GM15510 (cell line): ENCODE measurements at regions not wholly inside any gene's neighbourhood (a gene's known extent, or its start where the extent isn't known, plus 50 kb on each side); places are given as distances from the start of the nearest gene placed in this dataset.

Experiments used
- POLR2A ChIP-seq: IDR thresholded peaks from 3 replicates; pipeline ENCODE4 v1.6.1; 2011; ENCODE audit warnings: borderline replicate concordance; ENCODE audit not compliant: insufficient read length; ENCODE audit errors: extremely low read depth

GRCh38 chr13:50435011-50435410 is 408.5 kb downstream of the DLEU7 start:
- no peak for TF ChIP-seq POLR2A

GRCh38 chr13:50437252-50437651 is 406.2 kb downstream of the DLEU7 start:
- TF ChIP-seq POLR2A: no peak

GRCh38 chr13:50438351-50438750 is 405.1 kb downstream of the DLEU7 start:
- no peak for TF ChIP-seq POLR2A

- TF ChIP-seq POLR2A: no peak
These were observed 402.4 kb downstream of the DLEU7 start for GRCh38 chr13:50441130-50441529.

- no peak for TF ChIP-seq POLR2A
These were observed 398.8 kb downstream of the DLEU7 start for GRCh38 chr13:50444726-50445125.

- no peak for TF ChIP-seq POLR2A
These were observed 396.9 kb downstream of the DLEU7 start for GRCh38 chr13:50446611-50447010.

- no peak for TF ChIP-seq POLR2A
These were observed 394.9 kb downstream of the DLEU7 start for GRCh38 chr13:50448535-50448998.

- no peak for TF ChIP-seq POLR2A
These were observed 394.0 kb downstream of the DLEU7 start for GRCh38 chr13:50449465-50449864.

GRCh38 chr13:50450279-50450678 is 393.2 kb downstream of the DLEU7 start:
- TF ChIP-seq POLR2A: no peak

GRCh38 chr13:50451609-50452008 is 391.9 kb downstream of the DLEU7 start:
- no peak for TF ChIP-seq POLR2A

GRCh38 chr13:50452028-50452427 is 391.5 kb downstream of the DLEU7 start:
- no peak for TF ChIP-seq POLR2A

GRCh38 chr13:50452756-50453155 is 390.7 kb downstream of the DLEU7 start:
- TF ChIP-seq POLR2A: no peak

GRCh38 chr13:50453188-50453587 is 390.3 kb downstream of the DLEU7 start:
- no peak for TF ChIP-seq POLR2A

GRCh38 chr13:50456111-50456510 is 387.4 kb downstream of the DLEU7 start:
- TF ChIP-seq POLR2A: no peak

- no peak for TF ChIP-seq POLR2A
These were observed 385.8 kb downstream of the DLEU7 start for GRCh38 chr13:50457415-50458393.

- TF ChIP-seq POLR2A: no peak
These were observed 384.4 kb downstream of the DLEU7 start for GRCh38 chr13:50459046-50459445.
